ENCODE measurements at regions not wholly inside any gene's neighbourhood (a gene's known extent, or its start where the extent isn't known, plus 50 kb on each side); places are given as distances from the start of the nearest gene placed in this dataset.

DNA sequence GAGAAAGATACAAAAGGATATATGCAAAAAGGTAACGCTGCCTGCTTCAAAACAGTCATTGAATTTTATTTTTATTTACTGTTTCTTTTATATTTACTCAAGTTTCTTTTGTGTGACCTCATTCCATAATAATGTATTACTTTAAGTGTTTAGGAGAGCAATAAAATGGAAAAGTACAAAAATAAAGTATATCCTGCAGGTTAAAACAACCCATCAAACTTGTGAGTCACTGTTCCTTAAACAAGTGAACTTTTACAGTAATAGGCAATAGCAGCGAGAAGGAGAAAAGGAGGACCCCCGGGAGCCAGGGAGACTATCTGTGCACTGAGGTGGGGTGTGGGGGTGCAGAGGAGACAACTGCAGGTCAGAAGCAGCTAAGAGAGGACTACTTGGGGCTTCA, 124.5 kb downstream of the EN1 start:
- H3K4me2 ChIP-seq (ENCODE audit: low read length) = no peak overlapping the region
- H3K79me2 ChIP-seq (replicated peaks; ENCODE audit: insufficient read depth, low read length) = no peaks in the 10 kb centered on the region
- H3K27me3 ChIP-seq (ENCODE audit: insufficient read depth, low read depth, low read length) = no peaks in the 10 kb centered on the region
- no peaks in the 10 kb centered on the region for H3K9me2 ChIP-seq (ENCODE audit: insufficient read depth, low read length)
- no peak overlapping the region for H3K27ac ChIP-seq (ENCODE audit: low read length)
- no peaks in the 10 kb centered on the region for H3F3A ChIP-seq (ENCODE audit: insufficient read depth, low read length, poor library complexity, severe bottlenecking)
- no peaks in the 10 kb centered on the region for H3K36me3 ChIP-seq (ENCODE audit: insufficient read depth, low read length)
- H4K20me1 ChIP-seq (ENCODE audit: insufficient read depth) = no peaks in the 10 kb centered on the region
- H3K9me3 ChIP-seq (ENCODE audit: low read length) = peaks cover 2% of the 10 kb centered on the region
- H2AFZ ChIP-seq (ENCODE audit: low read depth, low read length) = no peak overlapping the region
- H3K4me3 ChIP-seq (ENCODE audit: low read length) = no peak overlapping the region
- TF ChIP-seq POLR2AphosphoS5 (IDR thresholded peaks at IDR 0.05) (no peak), EP300 (conservative IDR thresholded peaks at IDR 0.05; ENCODE audit: poor library complexity, severe bottlenecking) (no peak), CTCF (IDR thresholded peaks at IDR 0.05; ENCODE audit: poor library complexity, severe bottlenecking) (no peak), REST (IDR thresholded peaks at IDR 0.05; ENCODE audit: borderline replicate concordance) (no peak), TAF1 (IDR thresholded peaks at IDR 0.05; ENCODE audit: low read depth) (no peak), RAD21 (conservative IDR thresholded peaks at IDR 0.05) (no peak), SMC3 (conservative IDR thresholded peaks at IDR 0.05; ENCODE audit: poor library complexity) (no peak), EZH2 (IDR thresholded peaks at IDR 0.05; ENCODE audit: borderline replicate concordance, insufficient read depth, low read length, poor library complexity, severe bottlenecking) (no peak), MXI1 (conservative IDR thresholded peaks at IDR 0.05; ENCODE audit: poor library complexity, severe bottlenecking) (no peak)
- no peak overlapping the region for H3K9ac ChIP-seq (ENCODE audit: low read length)

GRCh38 chr2:118721817-118722551, 125.5 kb downstream of the EN1 start:
- no peaks in the 10 kb centered on the region for H3K9me2 ChIP-seq (ENCODE audit: insufficient read depth, low read length)
- H4K20me1 ChIP-seq (ENCODE audit: insufficient read depth) = no peaks in the 10 kb centered on the region
- H3K9me3 ChIP-seq (ENCODE audit: low read length) = no peaks in the 10 kb centered on the region
- no peak overlapping the region for H3K9ac ChIP-seq (ENCODE audit: low read length)
- H3K4me3 ChIP-seq (ENCODE audit: low read length) = no peak overlapping the region
- H3K36me3 ChIP-seq (ENCODE audit: insufficient read depth, low read length) = no peaks in the 10 kb centered on the region
- H3K27ac ChIP-seq (ENCODE audit: low read length) = no peak overlapping the region
- no peaks in the 10 kb centered on the region for H3K27me3 ChIP-seq (ENCODE audit: insufficient read depth, low read depth, low read length)
- no peak for TF ChIP-seq EZH2 (IDR thresholded peaks at IDR 0.05; ENCODE audit: borderline replicate concordance, insufficient read depth, low read length, poor library complexity, severe bottlenecking)
- no peak for TF ChIP-seq EP300 (conservative IDR thresholded peaks at IDR 0.05; ENCODE audit: poor library complexity, severe bottlenecking)
- no peak for TF ChIP-seq MXI1 (conservative IDR thresholded peaks at IDR 0.05; ENCODE audit: poor library complexity, severe bottlenecking)
- no peak for TF ChIP-seq REST (IDR thresholded peaks at IDR 0.05; ENCODE audit: borderline replicate concordance)
- TF ChIP-seq RAD21 (conservative IDR thresholded peaks at IDR 0.05) = no peak
- TF ChIP-seq POLR2AphosphoS5 (IDR thresholded peaks at IDR 0.05) = no peak
- no peak for TF ChIP-seq SMC3 (conservative IDR thresholded peaks at IDR 0.05; ENCODE audit: poor library complexity)
- no peak for TF ChIP-seq TAF1 (IDR thresholded peaks at IDR 0.05; ENCODE audit: low read depth)
- no peaks in the 10 kb centered on the region for H3K79me2 ChIP-seq (replicated peaks; ENCODE audit: insufficient read depth, low read length)
- no peaks in the 10 kb centered on the region for H3F3A ChIP-seq (ENCODE audit: insufficient read depth, low read length, poor library complexity, severe bottlenecking)
- H3K4me2 ChIP-seq (ENCODE audit: low read length) = no peak overlapping the region
- no peak overlapping the region for H2AFZ ChIP-seq (ENCODE audit: low read depth, low read length)
